HG02981 (cell line): ENCODE measurements at regions not wholly inside any gene's neighbourhood (a gene's known extent, or its start where the extent isn't known, plus 50 kb on each side); places are given as distances from the start of the nearest gene placed in this dataset.

ENCODE experiments used
- ATAC-seq: cut with Tn5 transposase; IDR thresholded peaks from one replicate; pipeline ENCODE4 v1.9.1; 2021; ENCODE audit warnings: mild to moderate bottlenecking, moderate library complexity; ENCODE audit not compliant: unreplicated experiment

DNA sequence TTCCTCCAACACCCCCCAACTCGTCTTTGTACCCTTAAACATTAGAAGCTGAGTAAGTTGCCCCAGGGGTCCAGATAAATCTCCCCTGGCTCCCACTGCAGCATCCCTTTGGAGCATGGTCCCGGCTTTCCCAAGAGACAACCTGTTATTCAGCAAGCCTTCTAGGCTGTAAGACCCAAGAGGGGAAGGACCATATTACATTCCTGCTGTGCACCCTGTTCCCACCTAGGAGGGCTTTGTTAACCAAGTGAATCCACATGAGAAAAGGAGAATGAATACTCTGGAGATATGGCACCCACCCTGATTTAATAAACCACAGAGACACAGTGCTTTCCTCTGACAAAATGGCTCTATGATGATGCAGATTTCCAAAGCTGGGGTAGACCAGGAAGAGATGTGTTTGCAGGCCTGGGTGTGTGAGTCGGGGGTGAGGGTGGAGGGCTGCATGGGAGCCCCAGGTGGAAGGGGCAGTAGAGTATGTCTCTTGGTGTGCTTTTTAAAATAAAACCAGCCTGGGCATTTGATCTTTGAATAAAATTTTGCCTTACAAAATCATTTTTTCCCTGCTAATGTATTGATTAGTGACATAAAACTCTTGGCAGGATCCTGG, 325.2 kb downstream of the DRD1 start:
- ATAC-seq = no peak

DNA sequence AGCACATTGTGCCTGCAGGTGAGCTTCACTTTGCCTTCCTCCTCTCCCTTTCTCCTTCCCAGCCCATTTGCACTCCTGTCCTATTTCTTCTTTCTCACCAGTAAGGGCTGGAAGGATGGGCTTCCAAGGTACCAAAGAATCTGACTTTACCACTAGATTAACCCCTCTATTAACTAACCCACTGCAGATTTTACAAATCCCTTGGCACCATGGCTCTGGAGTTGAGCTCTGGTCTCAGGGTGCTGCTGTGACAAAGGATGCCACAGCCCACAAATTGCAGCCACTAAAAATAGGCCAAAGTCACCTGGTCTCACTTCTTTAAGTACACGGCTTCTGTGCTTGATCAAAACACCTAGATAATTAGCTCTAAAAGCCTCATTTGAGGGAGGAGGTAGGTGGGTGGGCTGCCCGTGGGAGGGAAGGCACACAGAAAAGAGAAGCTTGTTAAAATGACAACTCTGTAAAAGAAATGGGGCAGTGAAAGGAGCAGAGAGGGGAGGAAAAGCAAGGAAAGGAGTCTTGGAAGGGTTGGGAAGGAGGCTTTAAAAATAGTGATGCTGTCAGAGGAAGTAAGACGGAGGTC, 327.4 kb downstream of the DRD1 start:
- ATAC-seq = no peak

DNA sequence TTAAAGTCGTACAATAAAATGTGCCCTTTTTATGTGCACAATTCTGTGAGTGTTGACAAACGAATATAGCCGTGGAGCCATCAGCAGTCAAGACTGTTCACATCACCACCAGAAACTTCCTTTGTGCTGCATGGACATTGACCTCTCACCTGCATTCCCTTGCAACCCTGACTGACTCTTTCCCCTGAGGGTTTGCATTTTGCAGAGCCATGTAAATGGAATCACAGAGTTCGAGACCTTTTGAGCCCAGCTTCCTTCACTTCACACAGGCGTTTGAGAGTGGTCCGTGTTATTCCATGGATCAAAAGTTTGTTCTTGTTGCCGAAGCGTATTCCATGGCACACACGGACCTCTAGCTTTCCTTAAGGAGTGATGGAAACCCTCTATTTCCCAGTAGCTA, 328.2 kb downstream of the DRD1 start:
- no peak for ATAC-seq

DNA sequence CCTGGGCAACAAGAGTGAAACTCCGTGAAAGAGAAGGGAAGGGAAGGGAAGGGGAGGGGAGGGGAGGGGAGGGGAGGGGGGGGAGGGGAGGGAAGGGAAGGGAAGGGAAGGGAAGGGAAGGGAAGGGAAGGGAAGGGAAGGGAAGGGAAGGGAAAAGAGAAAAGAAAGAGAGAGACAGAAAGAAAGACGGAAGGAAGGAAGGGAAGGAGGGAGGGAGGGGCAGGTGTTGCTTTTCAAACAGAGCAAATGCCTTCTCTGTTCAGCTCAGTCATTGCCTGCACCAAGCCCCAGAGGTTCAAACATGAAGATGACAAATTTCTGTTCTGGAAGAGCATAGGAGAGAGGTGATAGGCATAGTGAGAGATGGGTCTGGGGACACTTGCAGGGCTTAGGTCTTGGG, 330.0 kb downstream of the DRD1 start:
- ATAC-seq = no peak

DNA sequence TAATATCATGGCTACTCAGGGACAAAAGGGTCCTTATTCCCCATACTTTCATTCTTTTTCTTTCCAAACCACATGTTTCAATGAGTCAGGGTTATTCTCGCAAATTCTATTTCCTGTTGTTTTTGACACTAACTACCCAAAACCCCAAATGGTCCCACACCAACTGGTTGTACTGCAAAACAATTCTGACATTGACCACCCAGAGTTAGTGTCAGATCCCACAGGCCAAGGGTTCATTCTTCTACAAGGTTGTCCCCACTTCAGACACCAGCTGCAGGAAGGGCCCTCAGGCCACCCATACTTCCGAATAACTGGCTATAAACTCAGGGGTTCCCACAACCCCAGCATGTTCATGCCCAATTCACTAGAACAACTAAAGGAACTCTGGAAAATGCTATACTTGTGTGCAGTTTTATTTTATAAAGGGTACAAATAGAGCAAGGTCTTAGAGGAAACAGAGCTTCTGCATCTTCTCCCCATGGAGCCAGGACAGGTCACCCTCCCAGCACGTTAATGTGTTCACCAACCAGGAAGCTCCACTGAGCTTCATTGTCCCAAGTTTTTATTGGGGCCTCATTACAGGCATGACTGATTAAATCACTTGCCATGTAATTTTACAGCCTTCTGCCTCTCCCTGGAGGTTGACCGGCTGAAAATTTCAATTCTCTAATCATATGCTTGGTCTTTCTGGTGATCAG, 334.8 kb downstream of the DRD1 start:
- no peak for ATAC-seq

DNA sequence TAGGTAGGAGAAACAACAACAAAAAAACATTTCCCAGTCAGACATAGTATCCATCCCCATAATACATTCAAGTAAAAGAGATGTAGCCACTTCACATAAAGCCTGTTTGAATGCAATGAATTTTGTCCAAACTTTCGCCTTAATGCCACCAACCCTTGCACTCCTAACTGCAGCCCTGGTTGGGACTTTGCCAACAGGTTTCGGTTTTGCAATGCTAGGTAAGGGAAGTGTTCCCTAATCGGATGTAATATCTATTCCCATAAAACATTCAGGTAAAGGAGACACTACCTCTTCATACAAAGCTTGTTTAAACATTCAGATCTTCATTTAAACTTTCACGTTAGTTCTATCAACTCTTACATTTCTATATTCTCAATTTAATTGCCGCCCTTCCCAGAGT, 336.1 kb downstream of the DRD1 start:
- no peak for ATAC-seq

DNA sequence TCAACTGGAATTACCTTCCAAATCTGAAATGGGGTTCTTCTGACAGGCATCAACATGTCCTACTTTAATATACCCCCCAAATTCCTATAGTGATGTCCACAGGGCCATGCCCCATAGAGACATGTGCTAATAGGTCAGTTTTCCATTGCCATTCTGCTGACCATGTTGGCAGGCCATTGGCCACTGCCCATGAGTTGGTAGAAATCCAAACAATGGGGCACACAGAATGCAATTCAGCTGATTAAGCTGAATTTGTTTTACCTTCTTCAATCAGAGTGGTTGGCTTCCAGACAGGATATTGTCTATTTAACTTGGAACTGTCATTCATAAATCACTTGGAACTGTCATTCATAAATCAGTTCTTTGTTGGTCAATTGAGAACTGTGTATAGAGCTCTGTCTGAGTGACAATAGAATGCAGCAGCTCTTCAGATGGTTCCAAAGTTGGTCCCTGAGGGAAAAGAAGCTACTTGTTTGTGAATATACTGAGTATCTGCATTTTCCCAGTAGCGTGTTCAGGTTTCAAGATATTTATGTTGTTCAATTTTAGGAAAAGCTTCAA, 336.9 kb downstream of the DRD1 start:
- no peak for ATAC-seq

DNA sequence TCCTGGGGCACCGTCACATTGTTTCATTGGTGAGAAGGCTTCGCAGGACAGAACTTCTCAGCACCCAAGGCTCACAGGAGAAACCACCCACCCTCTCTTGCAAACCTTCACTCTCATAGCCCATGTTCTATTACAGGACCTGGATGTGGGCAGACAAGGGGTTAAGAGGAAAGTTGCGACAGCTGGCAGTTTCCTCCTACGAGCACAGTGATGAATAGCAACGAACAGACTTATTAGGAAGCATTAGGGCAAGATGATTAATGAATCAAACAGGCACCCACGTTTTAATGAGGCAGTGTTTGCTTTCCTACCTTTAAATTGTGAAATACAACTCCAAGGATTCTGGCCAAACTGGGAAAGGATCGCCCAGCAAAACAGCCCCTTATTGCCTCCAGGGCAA, 339.3 kb downstream of the DRD1 start:
- no peak for ATAC-seq

DNA sequence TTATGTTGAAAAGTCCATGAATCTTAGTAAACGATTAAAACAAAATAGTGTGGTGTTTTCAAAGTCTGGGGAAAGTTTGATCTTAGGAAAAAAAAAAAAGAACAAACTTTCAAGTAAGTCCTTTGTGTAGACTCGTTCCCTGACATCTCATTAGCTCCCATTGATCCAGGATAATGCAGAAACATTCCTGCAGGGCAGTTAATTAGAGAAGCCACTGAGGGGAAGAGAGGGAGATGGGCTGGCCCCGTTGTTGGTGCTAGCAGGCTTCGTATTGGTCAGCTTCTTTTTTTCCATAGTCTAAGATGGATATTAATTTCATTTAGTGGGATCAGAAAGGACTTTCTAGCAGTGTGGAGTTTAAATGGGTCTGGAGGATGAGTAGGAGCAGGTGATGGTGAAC, 340.2 kb downstream of the DRD1 start:
- ATAC-seq = no peak

DNA sequence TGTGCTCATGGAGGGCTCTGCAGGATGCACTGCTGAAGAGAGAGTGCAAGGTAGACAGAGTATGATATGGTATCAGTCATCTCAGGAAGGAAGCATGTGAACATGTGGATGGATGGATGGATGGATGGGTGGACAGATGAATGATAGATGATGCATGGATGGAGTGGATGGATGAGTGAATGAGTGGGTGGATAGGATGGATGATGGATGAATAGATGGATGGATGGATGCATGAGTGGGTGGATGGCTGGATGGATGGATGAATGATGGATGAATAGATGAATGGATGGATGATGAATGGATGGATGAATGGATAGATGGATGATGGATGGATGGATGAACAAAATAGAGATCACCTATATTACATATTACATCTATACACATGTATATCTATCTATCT, 341.3 kb downstream of the DRD1 start:
- no peak for ATAC-seq

DNA sequence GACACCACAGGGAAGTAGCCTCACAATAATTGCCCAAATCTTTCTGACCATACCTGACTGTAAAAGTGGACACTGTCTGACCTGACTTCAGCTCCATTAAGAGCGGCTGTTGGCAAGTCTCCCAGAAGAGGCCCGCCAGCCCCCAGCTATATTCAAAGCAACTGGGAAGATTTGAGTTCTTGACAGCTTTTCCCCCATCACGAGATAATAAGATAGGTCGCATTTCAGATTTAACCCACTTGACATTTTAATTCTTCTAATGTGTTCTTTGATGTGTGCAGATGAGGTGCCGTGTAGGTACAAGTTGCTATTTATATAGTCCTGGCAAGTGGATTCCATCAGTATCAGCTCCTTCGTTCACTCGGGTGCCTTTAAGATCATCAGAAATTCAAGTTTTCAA, 345.7 kb downstream of the DRD1 start:
- no peak for ATAC-seq

DNA sequence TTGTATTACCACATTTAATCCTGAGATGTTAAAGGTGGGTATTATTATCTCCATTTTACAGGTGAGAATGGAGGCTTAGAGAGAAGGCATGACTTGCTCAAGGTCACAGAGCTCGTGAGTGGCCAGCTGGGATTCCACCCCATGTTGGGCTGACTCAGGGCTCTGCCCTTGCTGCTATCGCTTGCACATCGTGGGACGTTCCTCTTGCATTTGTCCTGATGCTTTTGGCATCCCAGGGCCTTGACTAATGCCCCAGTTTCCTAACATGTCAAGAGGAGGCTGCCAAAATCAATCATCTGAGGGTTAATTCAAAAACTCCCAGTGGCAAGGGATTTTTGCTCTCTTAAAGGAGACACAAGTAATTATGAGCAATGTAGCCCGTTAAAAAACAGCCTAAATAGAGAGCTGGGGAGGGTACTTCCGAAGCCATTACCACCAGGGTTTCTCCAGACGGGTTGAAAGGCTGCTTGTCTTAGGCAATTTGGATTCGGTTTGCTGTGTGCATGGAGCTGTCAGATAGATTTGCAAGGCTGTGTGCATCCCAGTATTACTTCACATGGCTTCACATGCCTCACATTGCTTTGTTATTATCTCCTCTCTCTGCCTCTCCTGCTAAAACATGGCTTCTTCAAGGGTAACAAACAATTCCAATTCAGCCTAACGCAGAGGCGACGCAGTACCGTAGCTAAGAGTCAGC, 347.4 kb downstream of the DRD1 start:
- ATAC-seq = no peak

DNA sequence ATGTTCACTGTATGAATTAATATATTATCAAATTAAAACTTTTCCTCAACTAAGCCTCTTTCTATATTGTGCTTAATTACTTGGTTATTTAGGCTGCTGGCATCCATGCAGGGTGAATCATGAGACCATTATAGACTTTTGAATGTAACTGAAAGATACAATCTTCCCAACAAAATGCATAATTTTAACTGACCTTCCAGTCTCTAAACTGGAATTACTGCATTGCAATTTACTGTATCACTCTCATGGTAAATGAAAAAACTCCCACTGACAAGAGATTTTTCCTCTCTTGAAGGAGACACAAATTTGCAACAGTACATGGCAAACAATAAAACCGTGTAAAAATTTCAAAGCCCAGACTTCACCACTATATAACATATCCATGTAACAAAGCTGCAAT, 349.5 kb downstream of the DRD1 start:
- no peak for ATAC-seq

DNA sequence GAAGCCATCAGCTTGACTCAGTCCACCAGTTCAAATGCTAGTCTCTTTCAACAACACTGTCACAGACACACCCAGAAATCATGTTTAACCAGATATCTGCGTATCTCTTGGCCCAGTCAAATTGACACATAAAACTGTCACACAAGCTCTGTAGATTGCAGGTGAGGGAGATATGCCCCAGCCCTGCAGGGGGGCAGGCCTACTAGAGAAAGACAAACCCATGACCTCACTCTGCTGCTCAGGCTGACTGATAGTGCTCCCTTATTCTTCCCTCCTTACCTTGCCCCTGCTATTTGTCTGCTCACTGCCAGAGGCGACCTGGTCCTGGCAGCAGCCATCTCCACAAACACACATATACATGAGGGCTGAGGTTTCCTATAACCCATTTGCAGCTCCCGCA, 351.3 kb downstream of the DRD1 start:
- no peak for ATAC-seq

DNA sequence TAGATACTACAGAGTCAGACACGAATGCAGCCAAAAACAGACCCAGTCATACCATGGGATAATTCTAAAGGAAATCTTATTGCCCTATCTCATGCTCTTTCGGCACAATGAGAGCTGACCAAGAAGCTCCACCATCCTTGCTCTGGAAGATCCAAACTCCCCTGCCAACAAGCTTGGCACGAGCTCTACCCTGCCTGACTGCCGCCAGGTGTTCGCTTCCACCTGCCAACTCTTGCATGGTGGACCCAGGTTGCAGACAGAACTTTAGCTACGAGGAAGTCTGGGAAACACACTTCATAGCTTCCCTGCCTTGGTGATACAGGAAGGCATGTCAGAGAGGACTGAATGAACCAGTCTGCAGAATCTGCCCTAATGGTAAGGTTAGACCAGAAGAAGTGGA, 355.0 kb downstream of the DRD1 start:
- no peak for ATAC-seq

DNA sequence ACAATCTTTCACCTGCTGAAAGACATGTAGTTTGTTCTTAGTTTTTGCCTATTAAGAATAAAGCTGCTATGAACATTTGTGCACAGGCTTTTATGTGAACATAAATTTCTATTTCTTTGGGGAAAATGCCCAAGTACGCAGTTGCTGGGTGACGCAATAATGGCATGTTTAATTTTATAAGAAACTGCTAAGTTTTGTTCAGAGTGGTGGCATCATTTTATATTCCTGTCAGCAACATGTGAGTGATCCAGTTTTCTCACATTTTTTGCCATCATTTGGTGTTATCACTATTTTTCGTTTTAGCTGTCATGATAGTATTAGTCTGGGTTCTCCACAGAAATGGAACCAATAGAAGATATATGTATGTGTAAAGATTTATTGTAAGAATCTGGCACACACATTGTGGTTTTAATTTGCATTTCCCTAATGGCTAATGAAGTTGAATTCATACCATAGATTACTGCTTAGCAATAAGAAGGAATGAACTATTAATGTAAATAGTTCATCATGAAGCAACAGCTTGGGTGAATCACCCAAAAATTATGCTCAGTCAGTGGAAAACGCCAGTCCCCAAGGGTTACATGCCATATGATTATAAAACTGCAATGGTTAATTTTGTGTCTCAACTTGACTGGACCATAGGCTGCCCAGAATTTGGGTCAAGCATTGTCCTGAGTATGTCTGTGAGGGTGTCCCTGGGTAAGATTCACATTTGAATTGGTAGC, 358.6 kb downstream of the MSX2 start:
- ATAC-seq = no peak

DNA sequence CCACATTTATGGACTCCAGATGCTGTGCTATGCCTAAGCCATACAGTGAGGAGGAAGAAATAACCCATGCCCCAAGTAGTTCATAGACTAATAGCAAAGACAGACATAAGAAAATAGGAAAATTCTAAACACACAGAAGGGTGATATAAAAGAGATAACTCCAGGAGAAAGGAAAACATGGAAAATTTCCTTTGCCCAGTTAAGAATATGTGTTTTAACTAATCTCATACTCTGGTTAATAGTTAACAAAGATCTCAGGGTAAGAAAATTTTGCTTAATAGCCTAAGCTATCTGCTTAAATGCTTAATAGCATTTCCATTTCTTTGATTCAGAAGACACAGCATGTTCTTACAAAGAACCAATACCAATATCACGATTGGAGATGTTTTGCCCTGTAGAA, 358.0 kb downstream of the MSX2 start:
- no peak for ATAC-seq

DNA sequence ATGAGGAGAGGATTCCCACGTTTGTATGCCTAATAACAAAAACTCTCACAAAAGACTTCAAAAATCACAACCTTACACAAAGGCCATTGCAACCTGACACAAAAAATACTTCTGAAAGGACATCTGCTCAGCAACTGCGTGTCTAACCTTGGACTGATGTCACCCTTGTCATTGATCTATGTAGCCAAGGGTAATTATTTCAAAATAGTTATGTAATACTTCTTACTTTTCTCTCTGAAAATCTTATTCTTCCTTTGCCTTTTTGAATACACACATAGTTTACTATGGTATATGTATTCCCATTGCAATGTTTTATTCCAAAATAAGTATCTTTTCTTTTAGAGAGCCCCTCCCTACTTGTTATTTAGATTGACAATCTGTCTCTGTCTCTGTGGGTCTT, 355.3 kb downstream of the MSX2 start:
- no peak for ATAC-seq

DNA sequence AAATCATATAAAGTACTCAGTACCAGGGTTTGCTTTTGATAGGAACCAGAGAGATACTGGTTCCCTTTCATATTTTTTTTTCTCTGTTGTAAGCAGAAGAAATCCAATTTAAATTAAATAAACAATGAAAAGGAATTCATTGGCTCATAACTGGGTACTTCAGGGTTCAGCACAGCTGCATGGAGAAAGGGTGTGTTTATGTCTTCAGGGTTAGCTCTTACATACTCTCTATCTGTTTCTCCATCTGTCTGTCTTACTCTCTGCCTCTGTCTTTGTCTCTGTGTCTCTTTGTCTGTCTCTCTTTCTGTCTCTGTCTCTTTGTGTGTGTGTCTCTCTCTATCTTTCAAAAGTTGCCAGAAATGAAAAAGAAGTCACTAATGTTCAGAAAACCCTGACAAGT, 345.9 kb downstream of the MSX2 start:
- no peak for ATAC-seq

DNA sequence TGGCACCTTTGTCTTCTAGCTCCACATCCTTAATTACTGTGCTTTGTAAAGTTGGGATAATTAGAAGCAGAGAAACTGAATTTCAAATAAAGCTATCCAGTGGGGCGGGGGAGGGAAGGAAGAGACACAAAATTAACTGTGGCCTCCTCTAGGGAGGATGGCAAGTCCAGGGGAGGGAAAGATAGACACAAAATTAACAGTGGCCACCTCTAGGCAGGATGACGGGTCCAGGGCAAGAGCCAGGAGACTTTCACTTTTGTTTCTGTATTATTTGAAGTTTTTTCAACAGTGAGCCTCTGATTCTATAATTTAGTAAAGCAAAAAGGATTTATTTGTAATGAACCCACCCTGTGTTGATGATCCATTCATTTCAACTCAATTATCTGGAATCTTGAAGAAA, 335.9 kb downstream of the MSX2 start:
- ATAC-seq = no peak

DNA sequence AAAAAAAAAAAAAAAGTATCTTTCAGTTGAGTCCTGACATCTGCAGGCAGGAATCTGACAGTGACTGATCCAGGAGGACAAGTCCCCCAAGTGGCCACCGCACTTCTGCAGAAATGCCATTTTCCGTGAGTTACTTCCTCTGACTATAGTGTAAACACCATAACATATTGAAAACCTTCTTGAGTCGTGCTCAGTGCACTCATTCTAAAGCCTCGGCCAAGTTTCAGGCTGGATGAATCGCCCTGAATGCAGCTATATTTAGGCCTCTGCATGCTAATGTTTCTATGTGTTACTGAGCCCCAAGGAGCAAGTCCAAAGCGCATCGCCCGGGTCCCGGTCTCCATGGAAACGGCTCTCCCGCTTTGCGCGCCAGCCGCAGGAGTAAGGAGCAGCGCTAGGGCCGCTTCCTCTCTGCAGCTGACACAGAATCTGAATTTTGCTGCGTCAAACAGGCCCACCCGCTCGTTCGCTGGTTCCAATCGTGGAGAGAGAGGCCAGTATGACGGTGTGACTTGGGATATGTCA, 335.4 kb downstream of the MSX2 start:
- ATAC-seq = no peak
